H7 (cell line): ENCODE measurements at regions not wholly inside any gene's neighbourhood (a gene's known extent, or its start where the extent isn't known, plus 50 kb on each side); places are given as distances from the start of the nearest gene placed in this dataset.
A peak's percentile ranks its signal among the peaks of the same experiment; 100 is the strongest.
"Not testable (repeated sequence)": the region's sequence is repeated elsewhere in the genome, so short reads cannot be mapped to it uniquely, and the experiment has no call there.

ENCODE experiments used
- DNase-seq: peaks from one replicate; pipeline ENCODE4 v3.0.0; 2012
- H3K27me3 ChIP-seq: 2 replicates; pipeline ENCODE4 v1.6.0; 2011; ENCODE audit warnings: mild to moderate bottlenecking, low read length; ENCODE audit not compliant: control insufficient read depth, insufficient read depth
- H3K36me3 ChIP-seq: replicated peaks from 2 replicates; pipeline ENCODE4 v1.5.1; 2011; ENCODE audit warnings: low read length; ENCODE audit not compliant: control insufficient read depth, insufficient read depth
- H3K4me3 ChIP-seq: 2 replicates; pipeline ENCODE4 v1.5.1; 2011; ENCODE audit warnings: low read depth, mild to moderate bottlenecking, control low read depth, low read length, moderate library complexity; ENCODE audit not compliant: insufficient read depth

- Histone ChIP-seq H3K4me3 (no peak overlapping the region), H3K36me3 (no peaks in the 10 kb centered on the region), H3K27me3 (peaks cover 22% of the 10 kb centered on the region)
- peak; percentile 81 for DNase-seq
Observed at GRCh38 chr14:103186909-103187586, 63.8 kb downstream of the TNFAIP2 start.

DNA sequence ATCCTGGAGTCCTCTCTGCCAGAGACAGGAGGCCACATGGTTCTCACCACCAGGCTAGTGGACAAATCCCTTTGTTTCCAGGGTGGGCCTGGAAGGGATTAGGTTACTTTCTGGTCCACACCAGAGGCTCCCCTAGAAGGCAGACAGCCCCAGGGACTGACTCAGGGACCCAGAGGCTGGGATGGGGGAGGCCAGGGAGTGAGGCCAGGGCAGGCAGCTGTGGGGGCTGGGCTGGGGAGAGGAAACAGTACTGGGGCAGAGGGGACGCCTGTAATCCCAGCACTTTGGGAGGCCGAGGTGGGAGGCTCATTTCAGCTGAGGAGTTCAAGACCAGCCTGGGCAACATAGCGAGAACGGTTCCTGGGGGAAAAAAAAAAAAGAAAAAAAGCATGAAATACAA, 64.7 kb downstream of the TNFAIP2 start:
- Histone ChIP-seq H3K4me3 (no peak overlapping the region), H3K27me3 (peaks cover 22% of the 10 kb centered on the region), H3K36me3 (no peaks in the 10 kb centered on the region)
- no peak for DNase-seq

GRCh38 chr14:103188810-103189480, 65.7 kb downstream of the TNFAIP2 start:
- peaks cover 22% of the 10 kb centered on the region for H3K27me3 ChIP-seq
- peak overlapping the region; percentile 60 for H3K4me3 ChIP-seq
- peak; percentile 92 for DNase-seq
- no peaks in the 10 kb centered on the region for H3K36me3 ChIP-seq

- no peak for DNase-seq
- Histone ChIP-seq H3K4me3 (peak overlapping the region; percentile 60), H3K27me3 (peaks cover 22% of the 10 kb centered on the region), H3K36me3 (no peaks in the 10 kb centered on the region)
Observed at GRCh38 chr14:103189481-103190470, 66.5 kb downstream of the TNFAIP2 start.

DNA sequence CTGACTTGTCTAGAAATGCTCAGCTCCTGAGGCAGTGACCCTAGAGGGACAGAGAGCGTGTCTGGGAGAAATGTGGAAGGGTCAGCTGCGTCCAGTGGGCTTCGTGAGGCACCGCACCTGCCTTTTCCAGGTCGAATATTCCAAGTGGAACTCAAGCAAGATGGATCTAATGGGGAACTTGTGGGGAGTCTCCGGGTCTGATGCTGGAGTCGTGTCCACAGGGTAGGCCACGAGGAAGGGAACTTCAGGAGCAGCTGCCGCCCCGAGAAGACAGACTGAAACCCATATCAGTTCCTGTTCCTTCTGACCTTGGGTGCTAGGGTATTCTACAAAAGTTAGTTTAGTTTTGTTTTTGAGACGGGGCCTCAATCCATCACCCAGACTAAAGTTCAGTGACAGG, 67.5 kb downstream of the TNFAIP2 start:
- H3K4me3 ChIP-seq, result no peak overlapping the region
- H3K36me3 ChIP-seq, result no peaks in the 10 kb centered on the region
- H3K27me3 ChIP-seq, result peaks cover 22% of the 10 kb centered on the region
- DNase-seq, result no peak

GRCh38 chr14:103191844-103192243, 68.6 kb downstream of the TNFAIP2 start:
- Histone ChIP-seq H3K36me3 (no peaks in the 10 kb centered on the region), H3K4me3 (no peak overlapping the region), H3K27me3 (peaks cover 22% of the 10 kb centered on the region)
- no peak for DNase-seq

DNA sequence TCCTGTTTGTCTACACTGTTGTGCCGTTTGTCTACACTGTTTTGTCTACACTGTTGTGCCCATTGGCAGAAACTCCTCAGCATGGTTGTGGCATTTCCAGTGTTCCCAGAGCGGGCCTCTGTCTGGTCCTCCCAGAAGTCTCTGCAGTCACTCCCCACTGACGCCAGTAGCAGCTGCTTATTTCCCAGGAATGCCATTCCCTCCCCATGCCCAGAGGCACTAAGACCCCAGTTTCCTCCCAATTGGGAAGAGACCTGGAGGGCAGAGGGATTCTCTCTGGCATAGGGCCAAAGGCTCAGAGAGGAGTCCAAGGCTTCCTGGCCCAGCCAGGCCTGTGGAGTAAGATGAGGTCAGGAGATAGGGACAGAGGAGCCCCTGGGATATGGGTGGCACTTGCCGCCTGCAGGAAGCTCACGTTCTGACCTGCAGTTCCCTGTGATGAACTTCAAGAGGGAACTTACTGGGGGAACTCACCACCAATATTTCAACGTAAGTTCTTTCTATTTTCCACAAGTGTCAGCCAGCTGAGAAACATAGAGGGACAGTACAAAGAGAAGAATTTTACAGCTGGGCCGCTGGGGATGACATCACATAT, 69.1 kb downstream of the TNFAIP2 start:
- Histone ChIP-seq H3K4me3 (no peak overlapping the region), H3K27me3 (peaks cover 22% of the 10 kb centered on the region), H3K36me3 (no peaks in the 10 kb centered on the region)
- DNase-seq, result no peak

DNA sequence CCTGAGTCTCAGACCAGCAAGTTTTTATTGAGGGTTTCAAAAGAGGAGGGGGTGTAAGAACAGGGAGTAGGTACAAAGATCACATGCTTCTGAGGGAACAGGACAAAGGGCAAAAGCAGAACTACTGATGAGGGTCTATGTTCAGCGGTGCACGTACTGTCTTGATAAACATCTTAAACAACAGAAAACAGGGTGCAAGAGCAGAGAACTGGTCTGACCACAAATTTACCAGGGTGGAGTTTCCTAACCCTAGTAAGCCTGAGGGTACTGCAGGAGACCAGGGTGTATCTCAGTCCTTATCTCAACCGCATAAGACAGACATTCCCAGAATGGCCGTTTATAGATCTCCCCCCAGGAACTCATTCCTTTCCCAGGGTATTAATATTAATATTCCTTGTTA, 69.6 kb downstream of the TNFAIP2 start:
- DNase-seq, H3K4me3 ChIP-seq, H3K36me3 ChIP-seq: not testable (repeated sequence)
- H3K27me3 ChIP-seq, result peaks cover 22% of the 10 kb centered on the region

DNA sequence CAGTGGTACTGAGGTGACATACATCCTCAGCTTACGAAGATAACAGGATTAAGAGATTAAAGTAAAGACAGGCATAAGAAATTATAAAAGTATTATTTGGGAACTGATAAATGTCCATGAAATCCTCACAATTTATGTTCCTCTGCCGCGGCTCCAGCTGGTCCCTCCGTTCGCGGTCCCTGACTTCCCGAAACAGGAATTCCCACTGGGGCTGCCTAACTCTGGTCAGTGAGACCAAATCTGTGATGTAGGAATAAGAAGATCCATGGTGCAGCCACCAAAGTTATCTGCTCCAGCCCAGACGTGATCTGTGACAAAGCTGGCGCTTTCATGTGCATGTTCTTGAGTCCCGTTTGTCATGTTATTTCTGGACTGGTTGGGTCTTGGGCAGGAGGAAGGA, 70.2 kb downstream of the TNFAIP2 start:
- peaks cover 19% of the 10 kb centered on the region for H3K27me3 ChIP-seq
- H3K36me3 ChIP-seq, H3K4me3 ChIP-seq, DNase-seq: not testable (repeated sequence)

DNA sequence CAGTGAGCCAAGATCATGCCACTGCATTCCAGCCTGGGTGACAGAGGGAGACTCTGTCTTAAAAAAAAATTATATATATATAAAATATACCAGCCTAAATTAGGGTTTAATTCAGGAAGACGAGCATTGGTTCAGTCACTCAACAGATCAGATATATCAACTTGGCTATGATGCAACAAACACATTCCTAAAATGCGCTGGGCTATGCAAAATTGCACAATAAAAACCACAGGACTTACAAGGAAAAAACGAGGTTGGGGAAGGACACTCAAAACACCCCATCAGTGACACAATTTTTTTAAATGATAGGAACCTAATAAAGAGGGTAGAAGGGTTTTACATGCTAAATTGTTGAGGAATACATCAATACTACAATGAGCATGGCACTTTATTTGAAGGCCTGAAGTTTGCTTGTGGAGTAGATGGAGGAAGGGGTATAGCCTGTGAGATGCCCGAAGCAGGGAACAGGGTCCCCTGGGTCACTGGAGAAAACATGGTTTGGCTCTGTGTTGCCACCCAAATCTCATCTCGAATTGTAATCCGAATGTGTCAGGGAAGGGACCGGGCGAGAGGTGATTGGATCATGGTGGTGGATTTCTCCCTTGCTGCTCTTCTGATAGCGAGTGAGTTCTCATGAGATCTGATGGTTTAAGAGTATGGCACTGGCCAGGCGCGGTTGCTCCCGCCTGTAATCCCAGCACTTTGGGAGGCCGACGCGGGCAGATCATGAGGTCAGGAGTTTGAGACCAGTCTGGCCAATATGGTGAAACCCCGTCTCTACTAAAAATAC, 71.2 kb downstream of the TNFAIP2 start:
- no peak for DNase-seq
- H3K36me3 ChIP-seq, result no peaks in the 10 kb centered on the region
- H3K27me3 ChIP-seq, result peaks cover 10% of the 10 kb centered on the region
- H3K4me3 ChIP-seq, result no peak overlapping the region

- DNase-seq, result no peak
- Histone ChIP-seq H3K36me3 (no peaks in the 10 kb centered on the region), H3K27me3 (no peaks in the 10 kb centered on the region), H3K4me3 (no peak overlapping the region)
Observed at GRCh38 chr14:103195828-103196615, 72.8 kb downstream of the TNFAIP2 start.

GRCh38 chr14:103196716-103197115, 73.5 kb downstream of the TNFAIP2 start:
- no peaks in the 10 kb centered on the region for H3K27me3 ChIP-seq
- H3K36me3 ChIP-seq, result no peaks in the 10 kb centered on the region
- H3K4me3 ChIP-seq, result no peak overlapping the region
- no peak for DNase-seq
